ENCODE measurements at regions not wholly inside any gene's neighbourhood (a gene's known extent, or its start where the extent isn't known, plus 50 kb on each side); places are given as distances from the start of the nearest gene placed in this dataset.

GRCh38 chr3:72401005-72401545 lies 447.2 kb downstream of the SHQ1 start:
- DNase-seq (ENCODE audit: low read depth), result no peak

GRCh38 chr3:72398781-72399180 lies 449.5 kb downstream of the SHQ1 start:
- no peak for DNase-seq (ENCODE audit: low read depth)

- DNase-seq (ENCODE audit: low read depth), result no peak
Measured at GRCh38 chr3:72397586-72397985, 450.7 kb downstream of the SHQ1 start.

- no peak for DNase-seq (ENCODE audit: low read depth)
Measured at GRCh38 chr3:72396899-72397298, 451.3 kb downstream of the SHQ1 start.

- DNase-seq (ENCODE audit: low read depth), result no peak
Measured at GRCh38 chr3:72395776-72396311, 452.4 kb downstream of the SHQ1 start.

- DNase-seq (ENCODE audit: low read depth), result no peak
Measured at GRCh38 chr3:72393455-72393854, 454.8 kb downstream of the SHQ1 start.

- no peak for DNase-seq (ENCODE audit: low read depth)
Measured at GRCh38 chr3:72391659-72392058, 456.6 kb downstream of the SHQ1 start.

- no peak for DNase-seq (ENCODE audit: low read depth)
Measured at GRCh38 chr3:72390841-72391240, 457.4 kb downstream of the SHQ1 start.

GRCh38 chr3:72388644-72389043 lies 459.6 kb downstream of the SHQ1 start:
- no peak for DNase-seq (ENCODE audit: low read depth)

GRCh38 chr3:72388117-72388516 lies 460.1 kb downstream of the SHQ1 start:
- no peak for DNase-seq (ENCODE audit: low read depth)

GRCh38 chr3:72386327-72387000 lies 461.8 kb downstream of the SHQ1 start:
- no peak for DNase-seq (ENCODE audit: low read depth)

GRCh38 chr3:72385167-72385566 lies 463.1 kb downstream of the SHQ1 start:
- DNase-seq (ENCODE audit: low read depth), result no peak

GRCh38 chr3:72384602-72385001 lies 463.6 kb downstream of the SHQ1 start:
- DNase-seq (ENCODE audit: low read depth), result no peak

GRCh38 chr3:72383883-72384282 lies 464.4 kb downstream of the SHQ1 start:
- no peak for DNase-seq (ENCODE audit: low read depth)

- DNase-seq (ENCODE audit: low read depth), result no peak
Measured at GRCh38 chr3:72383230-72383629, 465.0 kb downstream of the SHQ1 start.

GRCh38 chr3:72382460-72382859 lies 465.8 kb downstream of the SHQ1 start:
- DNase-seq (ENCODE audit: low read depth), result no peak

- DNase-seq (ENCODE audit: low read depth), result no peak
Measured at GRCh38 chr3:72381584-72381983, 466.7 kb downstream of the SHQ1 start.

- DNase-seq (ENCODE audit: low read depth), result no peak
Measured at GRCh38 chr3:72380711-72381493, 467.3 kb downstream of the SHQ1 start.

- DNase-seq (ENCODE audit: low read depth), result peak; percentile 58
Measured at GRCh38 chr3:72380193-72380592, 468.1 kb downstream of the SHQ1 start.

- DNase-seq (ENCODE audit: low read depth), result peak; percentile 36
Measured at GRCh38 chr3:72379500-72380187, 468.6 kb downstream of the SHQ1 start.

- no peak for DNase-seq (ENCODE audit: low read depth)
Measured at GRCh38 chr3:72378287-72378686, 470.0 kb downstream of the SHQ1 start.

All from renal cortical epithelial cell (primary cell).